C4-2B (cell line): ENCODE measurements at regions not wholly inside any gene's neighbourhood (a gene's known extent, or its start where the extent isn't known, plus 50 kb on each side); places are given as distances from the start of the nearest gene placed in this dataset.

ENCODE experiments used
- H3K27ac ChIP-seq: fragments of 450-650 bp; 2 replicates; pipeline ENCODE4 v1.5.1; 2017
- ZFX ChIP-seq: fragments of 450-650 bp; IDR thresholded peaks from 2 replicates; pipeline ENCODE4 v1.6.1; 2017
- TF ChIP-seq, protein P1 (sequence below): fragments of 450-650 bp; conservative IDR thresholded peaks from 2 replicates; pipeline ENCODE4 v1.5.1; 2017; ENCODE audit warnings: mild to moderate bottlenecking

DNA sequence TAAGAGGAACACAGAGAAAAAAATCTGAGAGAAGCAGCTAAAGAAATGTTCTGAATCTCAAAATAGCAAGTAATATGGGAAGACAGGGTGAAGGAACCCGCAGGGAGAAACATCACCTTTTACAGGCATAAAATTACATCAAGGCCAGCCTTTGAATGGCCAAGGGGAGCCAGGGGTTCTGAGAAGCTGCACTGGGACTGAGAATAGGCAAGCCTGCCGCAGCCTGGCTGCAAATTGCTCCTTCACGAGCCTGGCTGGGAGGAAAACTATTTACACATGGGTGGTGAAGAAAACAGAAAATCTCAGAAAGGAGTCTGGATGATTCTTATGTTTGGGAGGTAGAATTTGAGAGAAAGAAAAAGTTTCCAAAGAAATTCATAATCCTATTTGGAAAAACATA is 74.5 kb upstream of the QRFPR start:
- TF ChIP-seq ZFX, result no peak
- TF ChIP-seq, protein P1, sequence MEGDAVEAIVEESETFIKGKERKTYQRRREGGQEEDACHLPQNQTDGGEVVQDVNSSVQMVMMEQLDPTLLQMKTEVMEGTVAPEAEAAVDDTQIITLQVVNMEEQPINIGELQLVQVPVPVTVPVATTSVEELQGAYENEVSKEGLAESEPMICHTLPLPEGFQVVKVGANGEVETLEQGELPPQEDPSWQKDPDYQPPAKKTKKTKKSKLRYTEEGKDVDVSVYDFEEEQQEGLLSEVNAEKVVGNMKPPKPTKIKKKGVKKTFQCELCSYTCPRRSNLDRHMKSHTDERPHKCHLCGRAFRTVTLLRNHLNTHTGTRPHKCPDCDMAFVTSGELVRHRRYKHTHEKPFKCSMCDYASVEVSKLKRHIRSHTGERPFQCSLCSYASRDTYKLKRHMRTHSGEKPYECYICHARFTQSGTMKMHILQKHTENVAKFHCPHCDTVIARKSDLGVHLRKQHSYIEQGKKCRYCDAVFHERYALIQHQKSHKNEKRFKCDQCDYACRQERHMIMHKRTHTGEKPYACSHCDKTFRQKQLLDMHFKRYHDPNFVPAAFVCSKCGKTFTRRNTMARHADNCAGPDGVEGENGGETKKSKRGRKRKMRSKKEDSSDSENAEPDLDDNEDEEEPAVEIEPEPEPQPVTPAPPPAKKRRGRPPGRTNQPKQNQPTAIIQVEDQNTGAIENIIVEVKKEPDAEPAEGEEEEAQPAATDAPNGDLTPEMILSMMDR, result no peak
- H3K27ac ChIP-seq, result no peak overlapping the region

DNA sequence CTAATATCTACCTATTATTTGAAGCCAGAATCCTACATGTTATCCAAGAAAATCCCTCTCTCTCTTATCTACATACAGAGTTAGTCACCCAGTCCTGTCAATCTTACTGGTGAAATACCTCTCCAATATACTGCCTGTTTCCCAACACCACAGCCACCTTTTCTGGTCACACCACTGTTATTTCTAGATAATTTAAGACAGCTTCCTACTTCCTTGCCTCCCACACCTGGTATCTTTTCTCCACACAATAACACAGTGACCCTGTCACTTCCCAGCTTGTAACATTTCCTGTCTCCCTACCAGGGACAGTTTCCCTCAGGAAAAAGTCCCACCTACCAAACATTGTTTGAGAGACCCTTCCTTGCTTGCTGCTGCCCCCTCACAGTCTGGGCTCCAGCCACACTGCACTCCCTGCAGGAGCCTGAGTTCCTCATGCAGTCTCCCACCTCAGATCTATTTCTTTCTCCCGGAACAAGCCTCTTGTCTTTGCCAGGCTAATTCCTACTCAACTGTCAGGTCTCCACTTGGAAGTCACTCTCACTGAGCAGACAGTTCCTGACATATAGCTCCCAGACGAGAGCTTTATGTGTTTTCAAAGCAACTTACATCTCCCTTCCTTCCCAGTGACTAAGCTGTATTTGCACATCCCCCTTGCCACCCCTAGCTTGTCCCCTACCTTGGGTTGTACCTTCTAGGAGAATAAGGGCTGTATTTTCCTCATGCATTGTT is 73.6 kb upstream of the QRFPR start:
- no peak overlapping the region for H3K27ac ChIP-seq
- TF ChIP-seq ZFX, result no peak
- TF ChIP-seq, protein P1, result no peak

DNA sequence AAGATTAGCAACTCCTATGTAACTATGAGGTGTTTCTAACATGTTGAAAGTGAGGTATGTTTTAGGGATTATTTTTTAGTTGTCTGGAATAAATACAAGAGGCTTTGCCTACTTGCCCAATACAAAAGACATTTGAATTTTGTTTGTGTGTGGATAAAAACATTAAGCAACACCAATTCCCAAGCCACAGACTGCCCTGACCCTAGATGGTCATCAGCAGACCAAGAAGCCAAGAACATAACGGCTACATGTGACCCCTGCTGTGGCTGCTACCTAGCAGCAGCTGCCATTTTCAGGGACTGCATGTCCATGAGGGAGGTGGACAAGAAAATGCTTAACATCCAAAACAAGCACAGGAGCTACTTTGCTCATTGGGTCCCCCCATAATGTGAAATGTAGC is 70.5 kb upstream of the QRFPR start:
- no peak overlapping the region for H3K27ac ChIP-seq
- TF ChIP-seq, protein P1, result no peak
- no peak for TF ChIP-seq ZFX

DNA sequence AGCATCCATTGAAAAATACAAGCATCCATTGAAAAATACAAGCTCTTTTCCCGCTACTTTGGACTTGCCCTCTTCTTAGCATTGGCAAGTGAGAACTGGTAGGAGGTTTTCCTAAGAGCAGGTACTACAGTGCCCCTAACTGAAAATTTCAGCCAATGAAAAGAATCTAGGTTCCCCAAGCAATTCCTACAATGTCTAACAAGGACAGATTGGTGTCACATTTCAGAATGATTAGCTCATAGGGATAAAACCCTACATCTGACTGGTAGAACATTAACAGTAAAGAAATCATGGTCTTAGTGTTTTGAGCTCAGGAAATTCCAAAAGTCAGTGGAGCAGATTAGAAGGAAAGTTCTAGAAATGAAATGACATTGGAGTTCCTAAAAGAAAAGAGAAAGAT is 68.6 kb upstream of the QRFPR start:
- TF ChIP-seq ZFX, result no peak
- TF ChIP-seq, protein P1, result no peak
- no peak overlapping the region for H3K27ac ChIP-seq

DNA sequence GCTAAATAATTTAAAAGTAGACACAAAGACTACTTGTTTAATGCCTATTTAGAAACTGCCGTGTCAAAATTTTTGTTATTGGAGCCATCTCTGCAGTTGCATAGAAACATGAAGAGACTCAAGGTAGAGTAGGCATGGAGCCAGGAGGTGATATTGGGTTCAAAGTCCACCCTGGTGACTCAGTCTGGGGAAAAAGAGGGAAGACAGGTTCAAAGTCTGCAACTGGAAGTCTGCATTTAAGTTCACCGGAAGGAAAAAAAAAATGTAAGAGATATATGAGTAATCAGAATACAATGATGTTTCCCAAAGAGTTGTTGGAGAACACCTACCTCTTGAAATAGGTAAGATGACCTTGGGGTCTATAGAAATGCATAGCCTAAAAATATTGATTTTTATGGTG is 67.4 kb upstream of the QRFPR start:
- no peak overlapping the region for H3K27ac ChIP-seq
- no peak for TF ChIP-seq ZFX
- TF ChIP-seq, protein P1, result no peak

DNA sequence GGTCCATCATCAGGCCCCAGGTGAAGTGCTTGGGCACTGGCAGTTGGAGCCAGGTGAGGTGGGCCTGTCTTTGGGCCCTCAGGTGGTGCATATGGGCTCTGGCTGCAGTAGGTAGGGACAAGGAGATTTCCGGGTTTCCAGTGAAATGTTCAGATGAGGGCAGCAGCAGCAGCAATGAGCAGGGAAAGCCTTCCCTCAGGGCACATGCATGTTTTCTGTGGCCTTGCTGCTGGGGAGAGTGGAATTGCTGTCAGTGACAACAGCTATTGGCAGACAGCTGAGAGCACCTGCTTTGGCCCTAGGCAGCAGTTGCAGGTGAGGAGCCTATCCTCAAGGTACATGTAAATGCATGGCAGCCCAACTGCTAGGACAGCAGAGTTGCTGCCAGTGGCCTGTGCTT is 58.9 kb upstream of the QRFPR start:
- H3K27ac ChIP-seq, result no peak overlapping the region
- TF ChIP-seq, protein P1, result no peak
- TF ChIP-seq ZFX, result no peak
